ENCODE measurements at regions not wholly inside any gene's neighbourhood (a gene's known extent, or its start where the extent isn't known, plus 50 kb on each side); places are given as distances from the start of the nearest gene placed in this dataset.

- H3K4me3 ChIP-seq = no peak overlapping the region
- H3K36me3 ChIP-seq = no peaks in the 10 kb centered on the region
- H3K27me3 ChIP-seq = peaks cover 0 to under 1% of the 10 kb centered on the region in 2 donors
- no peak for TF ChIP-seq POLR2A (IDR thresholded peaks at IDR 0.05)
- no peak for TF ChIP-seq CTCF (IDR thresholded peaks at IDR 0.05)
- 57% methylated on average over 4 of the region's 5 CpGs for WGBS (ENCODE audit: insufficient coverage, low coverage, low lambda C conversion rate, missing lambda C conversion rate)
- H3K9me3 ChIP-seq = no peaks in the 10 kb centered on the region
- DNase-seq (no peak), ATAC-seq (no peak)
- intact Hi-C loops (cut with DNase I) = no loop called here
- no peaks in the 10 kb centered on the region for H3K4me1 ChIP-seq
- H3K27ac ChIP-seq = no peak overlapping the region
These were observed 97.8 kb upstream of the PCSK2 start for GRCh38 chr20:17129089-17129488.

- TF ChIP-seq POLR2A (IDR thresholded peaks at IDR 0.05) (no peak), CTCF (IDR thresholded peaks at IDR 0.05) (no peak)
- intact Hi-C loops (cut with DNase I) = no loop called here
- DNase-seq (no peak), ATAC-seq (no peak)
- H3K4me3 ChIP-seq = no peak overlapping the region
- no peaks in the 10 kb centered on the region for H3K9me3 ChIP-seq
- no peaks in the 10 kb centered on the region for H3K4me1 ChIP-seq
- no peaks in the 10 kb centered on the region for H3K27me3 ChIP-seq
- 58% methylated on average over 2 of the region's 3 CpGs for WGBS (ENCODE audit: insufficient coverage, low coverage, low lambda C conversion rate, missing lambda C conversion rate)
- no peaks in the 10 kb centered on the region for H3K36me3 ChIP-seq
- no peak overlapping the region for H3K27ac ChIP-seq
These were observed 89.1 kb upstream of the PCSK2 start for GRCh38 chr20:17137692-17138091.

- DNase-seq (no peak), ATAC-seq (no peak)
- WGBS (ENCODE audit: insufficient coverage, low coverage, low lambda C conversion rate, missing lambda C conversion rate) = 66% methylated on average over 4 of the region's 5 CpGs
- TF ChIP-seq CTCF (IDR thresholded peaks at IDR 0.05) (no peak), POLR2A (IDR thresholded peaks at IDR 0.05) (no peak)
- Histone ChIP-seq H3K4me3 (no peak overlapping the region), H3K4me1 (peaks cover 0 to 4% (median 0%) of the 10 kb centered on the region in 4 donors), H3K9me3 (no peaks in the 10 kb centered on the region), H3K27me3 (no peaks in the 10 kb centered on the region), H3K36me3 (no peaks in the 10 kb centered on the region), H3K27ac (no peak overlapping the region)
- intact Hi-C loops (cut with DNase I) = no loop called here
These were observed 88.6 kb upstream of the PCSK2 start for GRCh38 chr20:17138237-17138636.

- Histone ChIP-seq H3K4me3 (no peak overlapping the region), H3K27ac (no peak overlapping the region), H3K27me3 (no peaks in the 10 kb centered on the region), H3K4me1 (peaks cover 0 to 5% (median 0%) of the 10 kb centered on the region in 4 donors), H3K36me3 (no peaks in the 10 kb centered on the region), H3K9me3 (no peaks in the 10 kb centered on the region)
- 76% methylated on average over 3 of the region's 3 CpGs for WGBS (ENCODE audit: insufficient coverage, low coverage, low lambda C conversion rate, missing lambda C conversion rate)
- no peak for DNase-seq
- TF ChIP-seq CTCF (IDR thresholded peaks at IDR 0.05) (no peak), POLR2A (IDR thresholded peaks at IDR 0.05) (no peak)
- ATAC-seq = no peak
- intact Hi-C loops (cut with DNase I) = no loop called here
These were observed 85.9 kb upstream of the PCSK2 start for GRCh38 chr20:17140894-17141293.

GRCh38 chr20:17141568-17141967 lies 85.3 kb upstream of the PCSK2 start:
- Histone ChIP-seq H3K9me3 (no peaks in the 10 kb centered on the region), H3K4me1 (peaks cover 0 to 5% (median 0%) of the 10 kb centered on the region in 4 donors), H3K27ac (no peak overlapping the region), H3K27me3 (no peaks in the 10 kb centered on the region), H3K36me3 (no peaks in the 10 kb centered on the region), H3K4me3 (no peak overlapping the region)
- intact Hi-C loops (cut with DNase I) = no loop called here
- DNase-seq (no peak), ATAC-seq (no peak)
- WGBS (ENCODE audit: insufficient coverage, low coverage, low lambda C conversion rate, missing lambda C conversion rate) = 63% methylated on average over 4 of the region's 4 CpGs
- TF ChIP-seq POLR2A (IDR thresholded peaks at IDR 0.05) = no peak
- no peak for TF ChIP-seq CTCF (IDR thresholded peaks at IDR 0.05)
